GM10266 (cell line): ENCODE measurements at regions not wholly inside any gene's neighbourhood (a gene's known extent, or its start where the extent isn't known, plus 50 kb on each side); places are given as distances from the start of the nearest gene placed in this dataset.

ENCODE experiments used
- DNase-seq: peaks from one replicate; pipeline ENCODE4 v3.0.0; 2012; ENCODE audit errors: extremely low spot score
- CTCF ChIP-seq: IDR thresholded peaks from 2 replicates; pipeline ENCODE4 v1.5.1; 2012; ENCODE audit warnings: mild to moderate bottlenecking, low read depth; ENCODE audit not compliant: control insufficient read depth, insufficient read depth; ENCODE audit errors: missing control alignments

GRCh38 chr2:181124497-181124896, 144.1 kb downstream of the UBE2E3 start:
- no peak for DNase-seq
- no peak for TF ChIP-seq CTCF

- no peak for TF ChIP-seq CTCF
- no peak for DNase-seq
These were observed 145.0 kb downstream of the UBE2E3 start for GRCh38 chr2:181125359-181125758.

- DNase-seq: no peak
- no peak for TF ChIP-seq CTCF
These were observed 146.0 kb downstream of the UBE2E3 start for GRCh38 chr2:181126311-181126868.

- DNase-seq: peak; percentile 32
- TF ChIP-seq CTCF: no peak
These were observed 147.8 kb downstream of the UBE2E3 start for GRCh38 chr2:181128199-181128598.

GRCh38 chr2:181129364-181130056, 149.1 kb downstream of the UBE2E3 start:
- DNase-seq: no peak
- TF ChIP-seq CTCF: no peak

GRCh38 chr2:181130686-181131085, 150.3 kb downstream of the UBE2E3 start:
- no peak for TF ChIP-seq CTCF
- no peak for DNase-seq

- DNase-seq: no peak
- no peak for TF ChIP-seq CTCF
These were observed 151.2 kb downstream of the UBE2E3 start for GRCh38 chr2:181131584-181131983.
